Karpas-422 (cell line): ENCODE measurements at regions not wholly inside any gene's neighbourhood (a gene's known extent, or its start where the extent isn't known, plus 50 kb on each side); places are given as distances from the start of the nearest gene placed in this dataset.

Source experiments
- DNase-seq: peaks from one replicate; pipeline ENCODE4 v3.0.0-alpha.2; 2015
- H2AFZ ChIP-seq: fragments of 200-600 bp; sonication (generic); 2 replicates; pipeline ENCODE4 v1.6.1; 2014; ENCODE audit warnings: antibody characterized with exemption, low read length, mixed read lengths
- H3K27ac ChIP-seq: fragments of 200-600 bp; sonication (generic); 2 replicates; pipeline ENCODE4 v1.5.1; 2014; ENCODE audit warnings: mild to moderate bottlenecking, low read length, moderate library complexity
- H3K27me3 ChIP-seq: fragments of 200-600 bp; sonication (generic); 2 replicates; pipeline ENCODE4 v1.6.1; 2014; ENCODE audit warnings: low read length, mixed read lengths
- H3K36me3 ChIP-seq: fragments of 200-600 bp; sonication (generic); 2 replicates; pipeline ENCODE4 v1.6.1; 2014; ENCODE audit warnings: low read length, mixed read lengths; ENCODE audit not compliant: insufficient read depth
- H3K4me1 ChIP-seq: fragments of 200-600 bp; sonication (generic); 2 replicates; pipeline ENCODE4 v1.6.1; 2014; ENCODE audit warnings: mild to moderate bottlenecking, low read length, mixed read lengths
- H3K4me2 ChIP-seq: fragments of 200-600 bp; sonication (generic); 2 replicates; pipeline ENCODE4 v1.6.1; 2014; ENCODE audit warnings: low read length, low read depth, mild to moderate bottlenecking; ENCODE audit not compliant: poor library complexity, severe bottlenecking
- H3K4me3 ChIP-seq: fragments of 200-600 bp; sonication (generic); 2 replicates; pipeline ENCODE4 v1.5.1; 2014; ENCODE audit warnings: mild to moderate bottlenecking, antibody characterized with exemption, low read length, mixed read lengths
- H3K79me2 ChIP-seq: fragments of 200-600 bp; sonication (generic); 2 replicates; pipeline ENCODE4 v1.6.1; 2014; ENCODE audit warnings: mild to moderate bottlenecking, low read length, mixed read lengths
- H3K9ac ChIP-seq: fragments of 200-600 bp; sonication (generic); 2 replicates; pipeline ENCODE4 v1.6.0; 2014; ENCODE audit warnings: low read length
- H3K9me2 ChIP-seq: fragments of 200-600 bp; sonication (generic), shearing (Covaris generic); replicated peaks from 2 replicates; pipeline ENCODE4 v1.6.0; 2014; ENCODE audit warnings: mild to moderate bottlenecking, low read length, moderate library complexity; ENCODE audit not compliant: insufficient read depth
- H3K9me3 ChIP-seq: fragments of 300-700, 200-600 bp; sonication (generic); 2 replicates; pipeline ENCODE4 v1.6.1; 2014; ENCODE audit warnings: low read length, mixed read lengths
- H4K20me1 ChIP-seq: fragments of 200-600 bp; sonication (generic); 2 replicates; pipeline ENCODE4 v1.6.1; 2014; ENCODE audit warnings: mild to moderate bottlenecking, antibody characterized with exemption, low read length, low read depth; ENCODE audit not compliant: insufficient read depth

DNA sequence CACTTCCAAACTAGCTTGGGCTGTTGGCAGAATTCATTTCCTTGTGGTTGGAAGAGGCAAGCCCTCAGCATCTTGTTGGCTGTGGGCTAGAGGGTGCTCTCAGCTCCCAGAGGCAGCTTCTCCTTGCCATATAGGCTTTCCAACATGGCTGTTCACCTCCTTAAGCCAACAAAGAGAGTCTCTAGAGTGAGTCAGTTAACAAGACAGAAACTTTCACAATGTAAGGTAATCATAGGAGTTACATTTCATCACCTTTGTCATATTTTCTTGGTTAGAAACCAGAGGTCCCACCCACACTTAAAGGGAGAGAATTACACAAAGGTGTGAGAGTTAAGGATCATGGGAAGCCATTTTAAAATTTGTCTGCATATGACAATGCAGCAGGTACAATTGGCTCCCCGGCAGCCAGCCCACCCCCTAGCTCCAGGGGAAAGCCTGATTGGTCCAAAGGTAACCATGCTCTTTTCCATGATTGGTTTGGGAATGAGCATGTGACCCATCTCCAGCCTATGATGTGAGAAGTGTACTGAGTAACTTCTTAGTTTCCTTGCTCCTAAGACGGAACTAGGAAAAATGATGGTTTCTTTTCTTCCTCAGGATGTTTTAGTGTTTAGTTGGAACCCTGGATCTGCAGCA, 109.8 kb upstream of the MSX2 start:
- Histone ChIP-seq H3K4me2 (no peak overlapping the region), H3K27ac (no peak overlapping the region), H3K79me2 (no peaks in the 10 kb centered on the region), H3K4me3 (no peak overlapping the region), H2AFZ (no peak overlapping the region), H3K36me3 (no peaks in the 10 kb centered on the region), H4K20me1 (no peaks in the 10 kb centered on the region), H3K9ac (no peak overlapping the region), H3K9me2 (no peaks in the 10 kb centered on the region), H3K27me3 (no peaks in the 10 kb centered on the region), H3K9me3 (no peaks in the 10 kb centered on the region), H3K4me1 (no peaks in the 10 kb centered on the region)
- no peak for DNase-seq

- Histone ChIP-seq H3K9me3 (no peaks in the 10 kb centered on the region), H4K20me1 (no peaks in the 10 kb centered on the region), H3K27ac (no peak overlapping the region), H3K4me3 (no peak overlapping the region), H3K27me3 (no peaks in the 10 kb centered on the region), H3K36me3 (no peaks in the 10 kb centered on the region), H3K9ac (no peak overlapping the region), H3K4me1 (no peaks in the 10 kb centered on the region), H3K79me2 (no peaks in the 10 kb centered on the region), H2AFZ (no peak overlapping the region), H3K4me2 (no peak overlapping the region), H3K9me2 (no peaks in the 10 kb centered on the region)
- DNase-seq = no peak
Observed at GRCh38 chr5:174616036-174616435, 108.3 kb upstream of the MSX2 start.

GRCh38 chr5:174617285-174617684, 107.1 kb upstream of the MSX2 start:
- H3K4me3 ChIP-seq = no peak overlapping the region
- no peaks in the 10 kb centered on the region for H4K20me1 ChIP-seq
- no peaks in the 10 kb centered on the region for H3K4me1 ChIP-seq
- no peaks in the 10 kb centered on the region for H3K27me3 ChIP-seq
- H3K79me2 ChIP-seq = no peaks in the 10 kb centered on the region
- H3K36me3 ChIP-seq = no peaks in the 10 kb centered on the region
- no peak overlapping the region for H2AFZ ChIP-seq
- DNase-seq = no peak
- no peak overlapping the region for H3K4me2 ChIP-seq
- no peaks in the 10 kb centered on the region for H3K9me2 ChIP-seq
- H3K27ac ChIP-seq = no peak overlapping the region
- no peaks in the 10 kb centered on the region for H3K9me3 ChIP-seq
- no peak overlapping the region for H3K9ac ChIP-seq

DNA sequence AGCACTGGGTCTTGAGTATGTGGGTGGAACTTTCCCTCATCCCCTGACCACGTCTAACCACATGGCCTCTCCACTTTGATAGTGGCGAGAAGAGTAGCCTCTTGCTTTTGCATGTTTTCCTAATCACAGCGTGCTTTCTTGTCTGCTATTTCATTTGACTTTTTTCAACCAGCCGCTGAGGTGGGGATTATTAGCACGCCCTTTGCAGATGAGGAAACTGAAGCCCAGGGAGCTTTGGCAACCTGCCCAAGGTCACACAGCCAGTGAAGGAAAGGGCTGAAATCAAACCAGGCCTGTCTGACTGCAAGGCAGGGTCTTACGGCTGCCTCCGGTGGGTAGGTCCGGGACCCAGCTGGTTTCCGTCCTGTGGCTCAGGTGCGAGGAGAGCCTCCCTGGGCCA, 106.5 kb upstream of the MSX2 start:
- H3K9me2 ChIP-seq = no peaks in the 10 kb centered on the region
- H4K20me1 ChIP-seq = no peaks in the 10 kb centered on the region
- H3K4me1 ChIP-seq = no peaks in the 10 kb centered on the region
- no peak for DNase-seq
- H3K4me3 ChIP-seq = no peak overlapping the region
- no peaks in the 10 kb centered on the region for H3K36me3 ChIP-seq
- H3K9ac ChIP-seq = no peak overlapping the region
- no peak overlapping the region for H3K4me2 ChIP-seq
- no peaks in the 10 kb centered on the region for H3K9me3 ChIP-seq
- no peaks in the 10 kb centered on the region for H3K27me3 ChIP-seq
- no peak overlapping the region for H2AFZ ChIP-seq
- H3K79me2 ChIP-seq = no peaks in the 10 kb centered on the region
- no peak overlapping the region for H3K27ac ChIP-seq

- H3K36me3 ChIP-seq = no peaks in the 10 kb centered on the region
- H3K79me2 ChIP-seq = no peaks in the 10 kb centered on the region
- H3K27me3 ChIP-seq = no peaks in the 10 kb centered on the region
- no peak overlapping the region for H2AFZ ChIP-seq
- no peaks in the 10 kb centered on the region for H3K9me3 ChIP-seq
- no peak overlapping the region for H3K4me2 ChIP-seq
- H3K9me2 ChIP-seq = no peaks in the 10 kb centered on the region
- H3K4me1 ChIP-seq = no peaks in the 10 kb centered on the region
- no peaks in the 10 kb centered on the region for H4K20me1 ChIP-seq
- no peak overlapping the region for H3K27ac ChIP-seq
- no peak overlapping the region for H3K4me3 ChIP-seq
- DNase-seq = no peak
- no peak overlapping the region for H3K9ac ChIP-seq
Observed at GRCh38 chr5:174618589-174618988, 105.8 kb upstream of the MSX2 start.

DNA sequence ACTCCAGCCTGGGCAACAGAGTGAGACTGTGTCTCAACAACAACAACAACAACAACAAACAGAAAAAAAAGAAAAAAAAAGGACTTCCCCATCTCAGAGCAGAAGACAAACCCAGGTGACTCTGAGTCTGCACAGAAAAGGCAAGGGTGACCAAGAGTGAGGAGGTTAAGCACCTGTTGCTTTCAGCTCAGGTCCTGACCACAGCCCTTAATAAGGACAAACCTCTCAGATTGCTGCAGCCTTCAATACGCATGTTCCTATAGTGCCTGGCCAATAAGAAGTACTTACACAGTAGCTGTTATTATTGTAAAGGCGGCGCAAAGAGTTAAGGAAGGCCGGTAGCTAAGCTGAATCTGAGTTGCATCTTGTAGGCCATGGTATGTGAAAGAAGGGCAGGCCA, 102.3 kb upstream of the MSX2 start:
- H3K9me3 ChIP-seq = no peaks in the 10 kb centered on the region
- no peak overlapping the region for H3K27ac ChIP-seq
- H3K9me2 ChIP-seq = no peaks in the 10 kb centered on the region
- no peak overlapping the region for H3K4me3 ChIP-seq
- no peak overlapping the region for H3K9ac ChIP-seq
- H3K79me2 ChIP-seq = no peaks in the 10 kb centered on the region
- DNase-seq = no peak
- no peaks in the 10 kb centered on the region for H3K36me3 ChIP-seq
- H3K4me1 ChIP-seq = no peaks in the 10 kb centered on the region
- no peaks in the 10 kb centered on the region for H3K27me3 ChIP-seq
- H4K20me1 ChIP-seq = no peaks in the 10 kb centered on the region
- no peak overlapping the region for H3K4me2 ChIP-seq
- H2AFZ ChIP-seq = no peak overlapping the region

GRCh38 chr5:174623018-174623417, 101.4 kb upstream of the MSX2 start:
- H2AFZ ChIP-seq = no peak overlapping the region
- no peak overlapping the region for H3K4me3 ChIP-seq
- no peak overlapping the region for H3K9ac ChIP-seq
- H3K79me2 ChIP-seq = no peaks in the 10 kb centered on the region
- no peaks in the 10 kb centered on the region for H3K9me2 ChIP-seq
- H3K9me3 ChIP-seq = no peaks in the 10 kb centered on the region
- no peaks in the 10 kb centered on the region for H4K20me1 ChIP-seq
- no peak overlapping the region for H3K27ac ChIP-seq
- H3K36me3 ChIP-seq = no peaks in the 10 kb centered on the region
- no peaks in the 10 kb centered on the region for H3K4me1 ChIP-seq
- no peak for DNase-seq
- no peaks in the 10 kb centered on the region for H3K27me3 ChIP-seq
- no peak overlapping the region for H3K4me2 ChIP-seq

GRCh38 chr5:174623433-174624019, 100.9 kb upstream of the MSX2 start:
- H3K9me3 ChIP-seq = no peaks in the 10 kb centered on the region
- no peak overlapping the region for H2AFZ ChIP-seq
- no peak overlapping the region for H3K9ac ChIP-seq
- no peaks in the 10 kb centered on the region for H4K20me1 ChIP-seq
- H3K36me3 ChIP-seq = no peaks in the 10 kb centered on the region
- no peaks in the 10 kb centered on the region for H3K9me2 ChIP-seq
- DNase-seq = no peak
- H3K79me2 ChIP-seq = no peaks in the 10 kb centered on the region
- H3K27ac ChIP-seq = no peak overlapping the region
- H3K4me1 ChIP-seq = no peaks in the 10 kb centered on the region
- no peak overlapping the region for H3K4me3 ChIP-seq
- H3K4me2 ChIP-seq = no peak overlapping the region
- H3K27me3 ChIP-seq = no peaks in the 10 kb centered on the region
